AG04449 (cell line): ENCODE measurements at regions not wholly inside any gene's neighbourhood (a gene's known extent, or its start where the extent isn't known, plus 50 kb on each side); places are given as distances from the start of the nearest gene placed in this dataset.

ENCODE experiments used
- CTCF ChIA-PET: fragments of 350-600 bp; formaldehyde crosslinking; extraction: SDS; loops from one replicate; lab custom pipeline; 2021; ENCODE audit warnings: antibody characterized with exemption; lab: Yijun Ruan, JAX
- POLR2A ChIA-PET: fragments of 400-600, 350-600 bp; formaldehyde crosslinking; extraction: SDS; loops from one replicate; lab custom pipeline; 2020; ENCODE audit warnings: antibody characterized with exemption, inconsistent platforms; lab: Yijun Ruan, JAX
- DNase-seq: peaks from one replicate; pipeline ENCODE4 v3.0.0-alpha.2; 2010; ENCODE audit warnings: low read depth, low spot score
- H3K4me3 ChIP-seq: 2 replicates; pipeline ENCODE4 v1.5.1; 2011; ENCODE audit warnings: low read depth, mild to moderate bottlenecking, control low read depth, low read length
- CTCF ChIP-seq: IDR thresholded peaks from one replicate; pipeline ENCODE4 v1.5.1; 2011; ENCODE audit warnings: mild to moderate bottlenecking, moderate library complexity, low read length, control low read depth, inconsistent platforms; ENCODE audit not compliant: insufficient read depth; ENCODE audit errors: missing control alignments

GRCh38 chrX:78514852-78515251, 144.3 kb downstream of the RTL3 start:
- no peak overlapping the region for H3K4me3 ChIP-seq
- POLR2A ChIA-PET = no interaction called here
- CTCF ChIA-PET = no interaction called here
- no peak for TF ChIP-seq CTCF
- no peak for DNase-seq

- CTCF ChIA-PET = no interaction called here
- H3K4me3 ChIP-seq = no peak overlapping the region
Observed at GRCh38 chrX:78513971-78514738, 145.0 kb downstream of the RTL3 start.

GRCh38 chrX:78506248-78506647, 152.9 kb downstream of the RTL3 start:
- no peak for DNase-seq
- ChIA-PET POLR2A (no interaction called here), CTCF (no interaction called here)
- TF ChIP-seq CTCF = no peak
- H3K4me3 ChIP-seq = no peak overlapping the region

More at GRCh38 chrX:78513971-78514738, 145.0 kb downstream of the RTL3 start:
- TF ChIP-seq CTCF = no peak
- POLR2A ChIA-PET = interaction anchor here (0.6 kb wide), 1 partner anchor 123 kb away, joined by 3 read pairs; no protein-coding TSS in a partner anchor
- no peak for DNase-seq

GRCh38 chrX:78496483-78496882, 162.6 kb downstream of the RTL3 start:
- DNase-seq = no peak
- no peak for TF ChIP-seq CTCF
- ChIA-PET POLR2A (no interaction called here), CTCF (no interaction called here)
- no peak overlapping the region for H3K4me3 ChIP-seq

- ChIA-PET POLR2A (no interaction called here), CTCF (no interaction called here)
- no peak for TF ChIP-seq CTCF
- no peak for DNase-seq
- H3K4me3 ChIP-seq = no peak overlapping the region
Observed at GRCh38 chrX:78493180-78493579, 165.8 kb upstream of the CYSLTR1 start.

GRCh38 chrX:78476701-78477100, 149.3 kb upstream of the CYSLTR1 start:
- DNase-seq = no peak
- no peak overlapping the region for H3K4me3 ChIP-seq
- ChIA-PET POLR2A (no interaction called here), CTCF (no interaction called here)
- TF ChIP-seq CTCF = no peak
